Effector CD8-positive, alpha-beta T cell (primary cell): ENCODE measurements at regions not wholly inside any gene's neighbourhood (a gene's known extent, or its start where the extent isn't known, plus 50 kb on each side); places are given as distances from the start of the nearest gene placed in this dataset.
"Not testable (repeated sequence)": the region's sequence is repeated elsewhere in the genome, so short reads cannot be mapped to it uniquely, and the experiment has no call there.

Source experiments
- DNase-seq: peaks from one replicate; lab custom pipeline; 2025; lab: John Stamatoyannopoulos, UW

- no peak for DNase-seq
Observed at GRCh38 chr4:128758314-128758922, 51.1 kb upstream of the JADE1 start.

- no peak for DNase-seq
Observed at GRCh38 chr4:128757712-128758111, 51.8 kb upstream of the JADE1 start.

GRCh38 chr4:128751354-128751753, 58.1 kb upstream of the JADE1 start:
- no peak for DNase-seq

GRCh38 chr4:128741748-128742147, 67.8 kb upstream of the JADE1 start:
- DNase-seq = not testable (repeated sequence)

- DNase-seq = no peak
Observed at GRCh38 chr4:128737098-128737513, 72.4 kb upstream of the JADE1 start.

GRCh38 chr4:128735714-128736113, 73.8 kb upstream of the JADE1 start:
- no peak for DNase-seq

- DNase-seq = no peak
Observed at GRCh38 chr4:128728190-128728589, 81.3 kb upstream of the JADE1 start.

GRCh38 chr4:128727658-128728057, 81.8 kb upstream of the JADE1 start:
- DNase-seq = no peak

GRCh38 chr4:128725405-128726055, 84.0 kb upstream of the JADE1 start:
- DNase-seq = no peak

GRCh38 chr4:128722911-128723310, 86.6 kb upstream of the JADE1 start:
- DNase-seq = no peak

GRCh38 chr4:128721896-128722295, 87.6 kb upstream of the JADE1 start:
- no peak for DNase-seq

- DNase-seq = no peak
Observed at GRCh38 chr4:128720270-128720669, 89.2 kb upstream of the JADE1 start.

- no peak for DNase-seq
Observed at GRCh38 chr4:128718768-128719167, 90.7 kb upstream of the JADE1 start.

GRCh38 chr4:128716338-128716737, 93.2 kb upstream of the JADE1 start:
- DNase-seq = no peak

GRCh38 chr4:128715616-128716015, 93.9 kb upstream of the JADE1 start:
- no peak for DNase-seq

GRCh38 chr4:128711361-128711760, 98.1 kb upstream of the JADE1 start:
- no peak for DNase-seq

- DNase-seq = no peak
Observed at GRCh38 chr4:128709268-128709667, 100.2 kb upstream of the JADE1 start.

- no peak for DNase-seq
Observed at GRCh38 chr4:128707864-128708263, 101.6 kb upstream of the JADE1 start.

GRCh38 chr4:128703948-128704347, 105.6 kb upstream of the JADE1 start:
- no peak for DNase-seq

- DNase-seq = no peak
Observed at GRCh38 chr4:128700659-128701350, 108.7 kb upstream of the JADE1 start.

- no peak for DNase-seq
Observed at GRCh38 chr4:128698386-128698785, 111.1 kb upstream of the JADE1 start.

- no peak for DNase-seq
Observed at GRCh38 chr4:128697323-128697722, 112.2 kb upstream of the JADE1 start.

GRCh38 chr4:128690011-128690410, 119.5 kb upstream of the JADE1 start:
- DNase-seq = no peak
